Caco-2 (cell line): ENCODE measurements at regions not wholly inside any gene's neighbourhood (a gene's known extent, or its start where the extent isn't known, plus 50 kb on each side); places are given as distances from the start of the nearest gene placed in this dataset.

Source experiments
- BruUV-seq: library from RNA; stranded (reverse); fragments of 400-500 nt; replicated peaks from 2 replicates; lab custom pipeline; 2021; lab: Mats Ljungman, UMichigan
- CTCF ChIA-PET: fragments of 300-600 bp; sonication (Branson Sonifier 250); formaldehyde crosslinking; loops from one replicate; lab custom pipeline; 2022; ENCODE audit warnings: antibody characterized with exemption; lab: Charles Lee
- POLR2A ChIA-PET: fragments of 300-600 bp; sonication (Branson Sonifier 250); formaldehyde crosslinking; loops from one replicate; lab custom pipeline; 2022; ENCODE audit warnings: antibody characterized with exemption; lab: Charles Lee
- DNase-seq, 2 experiments: peaks; one replicate each; pipeline versions ENCODE4 v3.0.0 to v3.0.0-alpha.2; 2020 to 2022
- H3K27me3 ChIP-seq: replicated peaks from 2 replicates; pipeline ENCODE4 v1.6.0; 2011; ENCODE audit warnings: low read length; ENCODE audit not compliant: control insufficient read depth, insufficient read depth
- H3K36me3 ChIP-seq: 2 replicates; pipeline ENCODE4 v1.5.1; 2011; ENCODE audit warnings: low read length; ENCODE audit not compliant: control insufficient read depth, insufficient read depth
- H3K4me1 ChIP-seq: fragments of 250-450 bp; sonication (Bioruptor Pico); 2 replicates; pipeline ENCODE4 v1.5.1; 2020; ENCODE audit warnings: mild to moderate bottlenecking
- H3K4me3 ChIP-seq: 2 replicates; pipeline ENCODE4 v1.5.1; 2011; ENCODE audit warnings: low read depth, mild to moderate bottlenecking, control low read depth, low read length
- H3K9me3 ChIP-seq: fragments of 250-450 bp; sonication (Bioruptor Pico); 2 replicates; pipeline ENCODE4 v1.5.1; 2020; ENCODE audit warnings: mild to moderate bottlenecking, moderate library complexity
- H3K27ac Mint-ChIP-seq: one replicate; pipeline ENCODE4 v1.8.0; 2022; ENCODE audit warnings: mixed read lengths; ENCODE audit not compliant: unreplicated experiment
- H3K27me3 Mint-ChIP-seq: one replicate; pipeline ENCODE4 v1.8.0; 2022; ENCODE audit warnings: mixed read lengths; ENCODE audit not compliant: insufficient read depth, unreplicated experiment
- H3K36me3 Mint-ChIP-seq: one replicate; pipeline ENCODE4 v1.8.0; 2022; ENCODE audit warnings: mild to moderate bottlenecking, mixed read lengths; ENCODE audit not compliant: insufficient read depth, unreplicated experiment
- H3K4me1 Mint-ChIP-seq: one replicate; pipeline ENCODE4 v1.8.0; 2022; ENCODE audit warnings: low read depth, mixed read lengths; ENCODE audit not compliant: unreplicated experiment
- H3K4me3 Mint-ChIP-seq: one replicate; pipeline ENCODE4 v1.8.0; 2022; ENCODE audit warnings: mild to moderate bottlenecking, moderate library complexity, mixed read lengths; ENCODE audit not compliant: unreplicated experiment
- H3K9me3 Mint-ChIP-seq: one replicate; pipeline ENCODE4 v1.8.0; 2022; ENCODE audit warnings: mixed read lengths; ENCODE audit not compliant: unreplicated experiment
- intact Hi-C: fragments of 100-400 bp; cut with micrococcal nuclease; formaldehyde crosslinking; loops from one replicate; pipeline ENCODE4 v1.10.0; 2022; ENCODE audit not compliant: unreplicated experiment
- TF ChIP-seq, protein P1 (sequence below), 2 experiments: fragments of 200-600 bp in 1 of 2; IDR thresholded peaks; 1 replicate in 1 of 2; 2 replicates in 1 of 2; pipeline versions ENCODE4 v1.5.1 to v1.8.0; 2011 to 2022; ENCODE audit warnings: antibody characterized with exemption in 1 of 2, control low read depth in 1 of 2, inconsistent platforms in 1 of 2, low read depth in 1 of 2, low read length in 1 of 2, mild to moderate bottlenecking in 1 of 2, moderate library complexity in 1 of 2; ENCODE audit not compliant: insufficient read depth in 1 of 2, severe bottlenecking in 1 of 2, unreplicated experiment in 1 of 2

DNA sequence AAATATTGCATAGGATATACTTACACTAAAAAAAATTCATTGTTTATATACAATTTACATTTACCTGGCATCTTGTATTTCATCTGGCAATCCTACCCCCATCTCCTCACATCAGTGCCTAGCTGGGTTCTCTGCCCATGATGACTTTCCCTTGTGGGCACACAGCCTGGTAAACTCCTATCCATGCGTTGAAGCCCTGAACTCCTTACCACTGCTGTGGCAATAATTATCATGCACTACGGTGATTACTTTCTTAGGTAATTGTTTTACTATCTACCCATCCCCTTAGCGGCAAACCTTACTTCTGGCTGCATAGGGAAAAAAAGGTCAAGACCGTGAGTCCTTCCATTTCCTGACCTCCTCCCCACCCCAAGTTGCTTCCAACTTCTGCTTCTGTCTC, 63.6 kb upstream of the DAB2IP start:
- Histone ChIP-seq H3K4me3 (no peak overlapping the region), H3K36me3 (no peaks in the 10 kb centered on the region), H3K9me3 (no peaks in the 10 kb centered on the region), H3K4me1 (no peaks in the 10 kb centered on the region), H3K27me3 (peaks cover 1% of the 10 kb centered on the region; the same call in 1 of the 2 replicates)
- ChIA-PET POLR2A (no interaction called here), CTCF (no interaction called here)
- no TSS peak for BruUV-seq
- H3K27ac Mint-ChIP-seq, result no peak overlapping the region
- TF ChIP-seq, protein P1, sequence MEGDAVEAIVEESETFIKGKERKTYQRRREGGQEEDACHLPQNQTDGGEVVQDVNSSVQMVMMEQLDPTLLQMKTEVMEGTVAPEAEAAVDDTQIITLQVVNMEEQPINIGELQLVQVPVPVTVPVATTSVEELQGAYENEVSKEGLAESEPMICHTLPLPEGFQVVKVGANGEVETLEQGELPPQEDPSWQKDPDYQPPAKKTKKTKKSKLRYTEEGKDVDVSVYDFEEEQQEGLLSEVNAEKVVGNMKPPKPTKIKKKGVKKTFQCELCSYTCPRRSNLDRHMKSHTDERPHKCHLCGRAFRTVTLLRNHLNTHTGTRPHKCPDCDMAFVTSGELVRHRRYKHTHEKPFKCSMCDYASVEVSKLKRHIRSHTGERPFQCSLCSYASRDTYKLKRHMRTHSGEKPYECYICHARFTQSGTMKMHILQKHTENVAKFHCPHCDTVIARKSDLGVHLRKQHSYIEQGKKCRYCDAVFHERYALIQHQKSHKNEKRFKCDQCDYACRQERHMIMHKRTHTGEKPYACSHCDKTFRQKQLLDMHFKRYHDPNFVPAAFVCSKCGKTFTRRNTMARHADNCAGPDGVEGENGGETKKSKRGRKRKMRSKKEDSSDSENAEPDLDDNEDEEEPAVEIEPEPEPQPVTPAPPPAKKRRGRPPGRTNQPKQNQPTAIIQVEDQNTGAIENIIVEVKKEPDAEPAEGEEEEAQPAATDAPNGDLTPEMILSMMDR (IDR thresholded peaks at IDR 0.05; ENCODE audit: insufficient read depth in 1 of 2, low read depth in 1 of 2, low read length in 1 of 2, severe bottlenecking in 1 of 2, unreplicated experiment in 1 of 2), result no peak
- DNase-seq, result no peak
- no peaks in the 10 kb centered on the region for H3K4me1 Mint-ChIP-seq
- H3K9me3 Mint-ChIP-seq, result no peaks in the 10 kb centered on the region
- no peaks in the 10 kb centered on the region for H3K36me3 Mint-ChIP-seq
- no peak overlapping the region for H3K4me3 Mint-ChIP-seq
- peaks cover 30% of the 10 kb centered on the region for H3K27me3 Mint-ChIP-seq
- intact Hi-C loops, result no loop called here

GRCh38 chr9:121589986-121590385, 61.4 kb upstream of the DAB2IP start:
- no TSS peak for BruUV-seq
- POLR2A ChIA-PET, result no interaction called here
- intact Hi-C loops, result no loop called here
- Mint-ChIP-seq H3K9me3 (no peaks in the 10 kb centered on the region), H3K4me3 (no peak overlapping the region), H3K27ac (no peak overlapping the region), H3K36me3 (no peaks in the 10 kb centered on the region), H3K27me3 (peaks cover 27% of the 10 kb centered on the region), H3K4me1 (no peaks in the 10 kb centered on the region)
- H3K27me3 ChIP-seq, result peaks cover 1% of the 10 kb centered on the region; the same call in 1 of the 2 replicates
- H3K4me1 ChIP-seq, result no peaks in the 10 kb centered on the region
- no peaks in the 10 kb centered on the region for H3K36me3 ChIP-seq
- CTCF ChIA-PET, result interaction anchor here (0.6 kb wide), 1 partner anchor 399 kb away, joined by 5 read pairs; no protein-coding TSS in a partner anchor
- no peak overlapping the region for H3K4me3 ChIP-seq
- DNase-seq, result no peak
- TF ChIP-seq, protein P1 (IDR thresholded peaks at IDR 0.05; ENCODE audit: insufficient read depth in 1 of 2, low read depth in 1 of 2, low read length in 1 of 2, severe bottlenecking in 1 of 2, unreplicated experiment in 1 of 2), result no peak
- H3K9me3 ChIP-seq, result no peaks in the 10 kb centered on the region

DNA sequence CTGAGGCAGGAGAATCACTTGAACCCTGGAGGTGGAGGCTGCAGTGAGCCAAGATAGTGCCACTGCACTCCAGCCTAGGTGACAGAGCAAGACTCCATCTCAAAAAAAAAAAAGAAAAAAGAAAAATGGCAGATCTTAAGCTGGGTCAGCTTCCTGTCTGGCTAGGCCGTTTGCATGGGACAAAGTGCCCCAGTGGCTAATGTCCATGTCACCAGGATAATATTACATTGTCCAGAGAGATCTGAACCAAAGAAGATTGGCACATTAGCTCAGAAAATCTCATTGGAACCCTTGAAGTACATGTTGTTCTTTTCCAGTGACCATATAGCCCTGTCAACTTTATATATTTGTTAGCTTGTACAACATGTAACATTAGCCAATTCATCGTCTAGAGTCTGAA, 59.2 kb upstream of the DAB2IP start:
- Mint-ChIP-seq H3K4me3 (no peak overlapping the region), H3K4me1 (no peaks in the 10 kb centered on the region), H3K27ac (no peak overlapping the region), H3K9me3 (no peaks in the 10 kb centered on the region), H3K27me3 (peaks cover 19% of the 10 kb centered on the region), H3K36me3 (no peaks in the 10 kb centered on the region)
- no peaks in the 10 kb centered on the region for H3K36me3 ChIP-seq
- no peak for DNase-seq
- CTCF ChIA-PET, result no interaction called here
- no TSS peak for BruUV-seq
- peaks cover 1% of the 10 kb centered on the region; the same call in 1 of the 2 replicates for H3K27me3 ChIP-seq
- intact Hi-C loops, result no loop called here
- no peak overlapping the region for H3K4me3 ChIP-seq
- H3K9me3 ChIP-seq, result no peaks in the 10 kb centered on the region
- TF ChIP-seq, protein P1 (IDR thresholded peaks at IDR 0.05; ENCODE audit: insufficient read depth in 1 of 2, low read depth in 1 of 2, low read length in 1 of 2, severe bottlenecking in 1 of 2, unreplicated experiment in 1 of 2), result no peak
- no peaks in the 10 kb centered on the region for H3K4me1 ChIP-seq
- POLR2A ChIA-PET, result no interaction called here
